Caco-2 (cell line): ENCODE measurements at regions not wholly inside any gene's neighbourhood (a gene's known extent, or its start where the extent isn't known, plus 50 kb on each side); places are given as distances from the start of the nearest gene placed in this dataset.
A peak's percentile ranks its signal among the peaks of the same experiment; 100 is the strongest.

Source experiments
- BruUV-seq: library from RNA; stranded (reverse); fragments of 400-500 nt; replicated peaks from 2 replicates; lab custom pipeline; 2021; lab: Mats Ljungman, UMichigan
- CTCF ChIA-PET: fragments of 300-600 bp; sonication (Branson Sonifier 250); formaldehyde crosslinking; loops from one replicate; lab custom pipeline; 2022; ENCODE audit warnings: antibody characterized with exemption; lab: Charles Lee
- POLR2A ChIA-PET: fragments of 300-600 bp; sonication (Branson Sonifier 250); formaldehyde crosslinking; loops from one replicate; lab custom pipeline; 2022; ENCODE audit warnings: antibody characterized with exemption; lab: Charles Lee
- DNase-seq, 2 experiments: peaks; one replicate each; pipeline versions ENCODE4 v3.0.0 to v3.0.0-alpha.2; 2020 to 2022
- H3K27me3 ChIP-seq: replicated peaks from 2 replicates; pipeline ENCODE4 v1.6.0; 2011; ENCODE audit warnings: low read length; ENCODE audit not compliant: control insufficient read depth, insufficient read depth
- H3K36me3 ChIP-seq: 2 replicates; pipeline ENCODE4 v1.5.1; 2011; ENCODE audit warnings: low read length; ENCODE audit not compliant: control insufficient read depth, insufficient read depth
- H3K4me1 ChIP-seq: fragments of 250-450 bp; sonication (Bioruptor Pico); 2 replicates; pipeline ENCODE4 v1.5.1; 2020; ENCODE audit warnings: mild to moderate bottlenecking
- H3K4me3 ChIP-seq: 2 replicates; pipeline ENCODE4 v1.5.1; 2011; ENCODE audit warnings: low read depth, mild to moderate bottlenecking, control low read depth, low read length
- H3K9me3 ChIP-seq: fragments of 250-450 bp; sonication (Bioruptor Pico); 2 replicates; pipeline ENCODE4 v1.5.1; 2020; ENCODE audit warnings: mild to moderate bottlenecking, moderate library complexity
- H3K27ac Mint-ChIP-seq: one replicate; pipeline ENCODE4 v1.8.0; 2022; ENCODE audit warnings: mixed read lengths; ENCODE audit not compliant: unreplicated experiment
- H3K27me3 Mint-ChIP-seq: one replicate; pipeline ENCODE4 v1.8.0; 2022; ENCODE audit warnings: mixed read lengths; ENCODE audit not compliant: insufficient read depth, unreplicated experiment
- H3K36me3 Mint-ChIP-seq: one replicate; pipeline ENCODE4 v1.8.0; 2022; ENCODE audit warnings: mild to moderate bottlenecking, mixed read lengths; ENCODE audit not compliant: insufficient read depth, unreplicated experiment
- H3K4me1 Mint-ChIP-seq: one replicate; pipeline ENCODE4 v1.8.0; 2022; ENCODE audit warnings: low read depth, mixed read lengths; ENCODE audit not compliant: unreplicated experiment
- H3K4me3 Mint-ChIP-seq: one replicate; pipeline ENCODE4 v1.8.0; 2022; ENCODE audit warnings: mild to moderate bottlenecking, moderate library complexity, mixed read lengths; ENCODE audit not compliant: unreplicated experiment
- H3K9me3 Mint-ChIP-seq: one replicate; pipeline ENCODE4 v1.8.0; 2022; ENCODE audit warnings: mixed read lengths; ENCODE audit not compliant: unreplicated experiment
- intact Hi-C: fragments of 100-400 bp; cut with micrococcal nuclease; formaldehyde crosslinking; loops from one replicate; pipeline ENCODE4 v1.10.0; 2022; ENCODE audit not compliant: unreplicated experiment
- TF ChIP-seq, protein P1 (sequence below), 2 experiments: fragments of 200-600 bp in 1 of 2; IDR thresholded peaks; 1 replicate in 1 of 2; 2 replicates in 1 of 2; pipeline versions ENCODE4 v1.5.1 to v1.8.0; 2011 to 2022; ENCODE audit warnings: antibody characterized with exemption in 1 of 2, control low read depth in 1 of 2, inconsistent platforms in 1 of 2, low read depth in 1 of 2, low read length in 1 of 2, mild to moderate bottlenecking in 1 of 2, moderate library complexity in 1 of 2; ENCODE audit not compliant: insufficient read depth in 1 of 2, severe bottlenecking in 1 of 2, unreplicated experiment in 1 of 2

DNA sequence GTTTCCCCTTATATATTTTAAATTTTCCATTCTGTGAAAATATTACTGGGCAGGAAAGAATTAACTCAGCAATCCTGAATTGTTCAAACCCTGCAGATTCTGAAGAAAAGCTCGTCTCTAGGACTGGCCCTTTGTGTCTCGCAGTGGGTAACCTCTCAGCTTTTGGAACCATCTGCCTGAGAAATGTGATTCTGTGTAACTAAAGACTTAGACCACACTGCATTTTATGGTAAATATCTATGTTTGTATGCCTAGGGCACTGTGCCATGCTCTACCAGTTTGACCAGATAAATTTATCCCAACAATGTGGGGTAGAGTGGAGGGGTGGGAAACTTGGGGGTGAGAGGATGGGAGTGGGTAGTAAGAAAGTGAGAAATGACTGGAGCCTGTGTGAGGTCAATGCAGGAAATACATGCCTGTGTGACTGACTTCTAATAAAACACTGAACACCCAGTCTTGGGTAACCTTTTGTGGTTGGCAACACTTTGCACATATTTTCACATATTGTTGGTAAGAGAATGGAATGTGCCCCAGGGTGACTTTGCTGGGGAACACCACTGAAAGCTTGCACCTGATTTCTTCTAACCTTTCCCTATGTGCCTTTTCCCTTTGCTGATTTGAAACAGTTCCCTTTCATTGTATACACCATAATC is 1181.9 kb downstream of the OLFM4 start:
- Mint-ChIP-seq H3K4me1 (no peaks in the 10 kb centered on the region), H3K36me3 (no peaks in the 10 kb centered on the region), H3K27ac (no peak overlapping the region), H3K4me3 (no peak overlapping the region), H3K9me3 (no peaks in the 10 kb centered on the region), H3K27me3 (peaks cover 2% of the 10 kb centered on the region)
- Histone ChIP-seq H3K36me3 (no peaks in the 10 kb centered on the region), H3K4me3 (no peak overlapping the region), H3K27me3 (no peaks in the 10 kb centered on the region), H3K4me1 (no peaks in the 10 kb centered on the region), H3K9me3 (no peaks in the 10 kb centered on the region)
- ChIA-PET CTCF (no interaction called here), POLR2A (no interaction called here)
- no TSS peak for BruUV-seq
- intact Hi-C loops, result no loop called here
- TF ChIP-seq, protein P1, sequence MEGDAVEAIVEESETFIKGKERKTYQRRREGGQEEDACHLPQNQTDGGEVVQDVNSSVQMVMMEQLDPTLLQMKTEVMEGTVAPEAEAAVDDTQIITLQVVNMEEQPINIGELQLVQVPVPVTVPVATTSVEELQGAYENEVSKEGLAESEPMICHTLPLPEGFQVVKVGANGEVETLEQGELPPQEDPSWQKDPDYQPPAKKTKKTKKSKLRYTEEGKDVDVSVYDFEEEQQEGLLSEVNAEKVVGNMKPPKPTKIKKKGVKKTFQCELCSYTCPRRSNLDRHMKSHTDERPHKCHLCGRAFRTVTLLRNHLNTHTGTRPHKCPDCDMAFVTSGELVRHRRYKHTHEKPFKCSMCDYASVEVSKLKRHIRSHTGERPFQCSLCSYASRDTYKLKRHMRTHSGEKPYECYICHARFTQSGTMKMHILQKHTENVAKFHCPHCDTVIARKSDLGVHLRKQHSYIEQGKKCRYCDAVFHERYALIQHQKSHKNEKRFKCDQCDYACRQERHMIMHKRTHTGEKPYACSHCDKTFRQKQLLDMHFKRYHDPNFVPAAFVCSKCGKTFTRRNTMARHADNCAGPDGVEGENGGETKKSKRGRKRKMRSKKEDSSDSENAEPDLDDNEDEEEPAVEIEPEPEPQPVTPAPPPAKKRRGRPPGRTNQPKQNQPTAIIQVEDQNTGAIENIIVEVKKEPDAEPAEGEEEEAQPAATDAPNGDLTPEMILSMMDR (IDR thresholded peaks at IDR 0.05; ENCODE audit: insufficient read depth in 1 of 2, low read depth in 1 of 2, low read length in 1 of 2, severe bottlenecking in 1 of 2, unreplicated experiment in 1 of 2), result no peak
- peak in 1 of 2 experiments; percentile 3 for DNase-seq

DNA sequence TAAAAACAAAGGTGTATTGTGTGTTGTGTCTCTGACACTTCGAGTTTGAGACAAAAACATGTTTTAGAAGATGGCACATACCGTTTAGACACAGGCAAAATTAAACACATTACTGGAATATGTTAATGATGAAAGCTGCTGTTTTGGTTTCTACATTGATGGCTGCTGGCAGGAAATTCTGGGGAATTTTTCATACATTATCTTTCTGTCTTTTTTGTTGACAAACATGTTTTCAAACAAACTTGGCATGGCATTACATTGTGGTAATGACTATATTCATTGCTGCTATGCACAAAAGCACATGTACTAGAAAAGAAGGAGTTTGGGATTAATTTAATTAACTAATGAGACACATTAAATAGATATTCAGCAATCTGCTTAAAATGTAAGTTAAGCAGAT is 1187.6 kb downstream of the OLFM4 start:
- H3K9me3 ChIP-seq, result no peaks in the 10 kb centered on the region
- ChIA-PET CTCF (no interaction called here), POLR2A (no interaction called here)
- Mint-ChIP-seq H3K27ac (no peak overlapping the region), H3K4me1 (no peaks in the 10 kb centered on the region), H3K9me3 (peaks cover 11% of the 10 kb centered on the region), H3K36me3 (no peaks in the 10 kb centered on the region), H3K27me3 (no peaks in the 10 kb centered on the region), H3K4me3 (no peak overlapping the region)
- BruUV-seq, result no TSS peak
- no peak overlapping the region for H3K4me3 ChIP-seq
- intact Hi-C loops, result no loop called here
- no peaks in the 10 kb centered on the region for H3K27me3 ChIP-seq
- H3K4me1 ChIP-seq, result no peaks in the 10 kb centered on the region
- H3K36me3 ChIP-seq, result no peaks in the 10 kb centered on the region
- TF ChIP-seq, protein P1 (IDR thresholded peaks at IDR 0.05; ENCODE audit: insufficient read depth in 1 of 2, low read depth in 1 of 2, low read length in 1 of 2, severe bottlenecking in 1 of 2, unreplicated experiment in 1 of 2), result no peak
- no peak for DNase-seq

DNA sequence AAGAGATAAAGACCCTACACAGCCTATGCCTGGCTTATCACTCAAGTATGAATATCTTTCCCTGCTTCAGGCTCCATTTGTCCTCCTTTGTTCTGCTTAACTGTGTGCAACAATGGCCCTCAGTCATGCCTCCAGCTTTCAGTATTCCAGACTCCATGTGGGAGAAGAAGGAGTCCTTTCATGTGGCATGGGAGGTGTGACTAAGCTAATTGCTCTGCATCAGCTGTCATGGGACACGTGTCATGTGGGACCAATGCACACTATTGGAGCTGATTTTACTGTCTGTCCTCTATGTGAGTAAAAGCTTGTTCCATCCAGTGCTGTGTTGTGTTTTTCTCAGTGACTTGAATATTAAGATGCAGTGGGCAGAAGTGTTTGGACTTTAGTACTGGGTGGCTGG is 1198.3 kb downstream of the OLFM4 start:
- no peaks in the 10 kb centered on the region for H3K9me3 ChIP-seq
- no peak overlapping the region for H3K27ac Mint-ChIP-seq
- no peaks in the 10 kb centered on the region for H3K27me3 ChIP-seq
- no peaks in the 10 kb centered on the region for H3K36me3 Mint-ChIP-seq
- no peaks in the 10 kb centered on the region for H3K4me1 Mint-ChIP-seq
- H3K4me3 Mint-ChIP-seq, result no peak overlapping the region
- CTCF ChIA-PET, result no interaction called here
- no peak overlapping the region for H3K4me3 ChIP-seq
- intact Hi-C loops, result no loop called here
- BruUV-seq, result no TSS peak
- peaks cover 9% of the 10 kb centered on the region for H3K9me3 Mint-ChIP-seq
- H3K4me1 ChIP-seq, result no peaks in the 10 kb centered on the region
- no peaks in the 10 kb centered on the region for H3K36me3 ChIP-seq
- TF ChIP-seq, protein P1 (IDR thresholded peaks at IDR 0.05; ENCODE audit: insufficient read depth in 1 of 2, low read depth in 1 of 2, low read length in 1 of 2, severe bottlenecking in 1 of 2, unreplicated experiment in 1 of 2), result no peak
- DNase-seq, result no peak
- H3K27me3 Mint-ChIP-seq, result no peaks in the 10 kb centered on the region
- POLR2A ChIA-PET, result no interaction called here
